Transverse colon (tissue), 4 donors: ENCODE measurements at regions not wholly inside any gene's neighbourhood (a gene's known extent, or its start where the extent isn't known, plus 50 kb on each side); places are given as distances from the start of the nearest gene placed in this dataset.

Source experiments
- CTCF ChIP-seq, 5 experiments: fragments of 200-600 bp in 3 of 5; fragments of 450-650 bp in 2 of 5; sonication (generic) in 3 of 5; IDR thresholded peaks; 1 replicate in 2 of 5; 2 replicates in 3 of 5; pipeline ENCODE4 v1.5.1; 2016 to 2017; ENCODE audit warnings: antibody characterized with exemption in 5 of 5, inconsistent platforms in 3 of 5, mild to moderate bottlenecking in 2 of 5, moderate library complexity in 1 of 5
- EP300 ChIP-seq: sonication (generic); formaldehyde crosslinking; IDR thresholded peaks from one replicate; pipeline ENCODE4 v1.6.1; 2017; ENCODE audit warnings: antibody characterized with exemption, low read depth
- POLR2A ChIP-seq: fragments of 450-650 bp; IDR thresholded peaks from one replicate; pipeline ENCODE4 v1.6.1; 2016; ENCODE audit warnings: antibody characterized with exemption, mild to moderate bottlenecking, moderate library complexity
- POLR2AphosphoS5 ChIP-seq, 3 donors: sonication (generic); formaldehyde crosslinking; IDR thresholded peaks; one replicate each; pipeline ENCODE4 v1.6.1; 2016; ENCODE audit warnings: antibody characterized with exemption in 3 of 3

- TF ChIP-seq CTCF (IDR thresholded peaks at IDR 0.05), result no peak
- TF ChIP-seq POLR2AphosphoS5 (IDR thresholded peaks at IDR 0.05), result no peak
- TF ChIP-seq POLR2A, result no peak
- no peak for TF ChIP-seq EP300
Observed at GRCh38 chr7:70867513-70867912, 264.4 kb upstream of the GALNT17 start.
